ENCODE measurements at regions not wholly inside any gene's neighbourhood (a gene's known extent, or its start where the extent isn't known, plus 50 kb on each side); places are given as distances from the start of the nearest gene placed in this dataset.

GRCh38 chr21:41065539-41065938 lies 102.4 kb upstream of the BACE2 start:
- H3K4me3 ChIP-seq (ENCODE audit: low read length in 2 of 2), result no peak overlapping the region
- peaks cover 0 to 3% (median 0%) of the 10 kb centered on the region in 3 experiments for H3K27me3 ChIP-seq (ENCODE audit: control insufficient read depth in 3 of 3, insufficient read depth in 3 of 3, low read depth in 1 of 3, low read length in 3 of 3)
- H3K36me3 ChIP-seq (replicated peaks in 1 of 2; ENCODE audit: control insufficient read depth in 2 of 2, insufficient read depth in 2 of 2, low read length in 2 of 2), result no peaks in the 10 kb centered on the region
- peak overlapping the region; percentile 2 for H4K91ac ChIP-seq (ENCODE audit: low read depth, low read length, poor library complexity)
- H2BK12ac ChIP-seq (ENCODE audit: low read length), result no peak overlapping the region
- no peak overlapping the region for H2BK5ac ChIP-seq (ENCODE audit: low read length)
- no peak overlapping the region for H3K9ac ChIP-seq (ENCODE audit: low read depth, low read length, poor library complexity)
- no peaks in the 10 kb centered on the region for H3K79me1 ChIP-seq (ENCODE audit: low read depth, low read length)
- H3K4me2 ChIP-seq (ENCODE audit: insufficient read depth, low read length, poor library complexity, severe bottlenecking), result no peak overlapping the region
- no peak overlapping the region for H4K8ac ChIP-seq (ENCODE audit: low read depth, low read length)
- no peak overlapping the region for H2BK120ac ChIP-seq (ENCODE audit: low read depth, low read length)
- WGBS, 2 donors (ENCODE audit: extremely low coverage in 2 of 2, insufficient read length in 2 of 2, insufficient replicate concordance in 1 of 2), result no CpG with 5 or more reads among the region's 4 CpGs
- no peak overlapping the region for H3K27ac ChIP-seq (replicated peaks; ENCODE audit: low read length)
- no peak overlapping the region for H2BK15ac ChIP-seq (ENCODE audit: low read length)
- no peak for DNase-seq (ENCODE audit: low spot score)
- no peak overlapping the region for H3K18ac ChIP-seq (ENCODE audit: low read length)
- no peak overlapping the region for H2AK5ac ChIP-seq (ENCODE audit: low read depth, low read length)
- no peak overlapping the region for H3K14ac ChIP-seq (ENCODE audit: low read length)
- no peak overlapping the region for H2AFZ ChIP-seq (ENCODE audit: low read length)
- peaks cover 0 to 7% of the 10 kb centered on the region in 2 donors for H3K4me1 ChIP-seq (ENCODE audit: control insufficient read depth in 2 of 2, insufficient read depth in 1 of 2, low read depth in 1 of 2, low read length in 2 of 2)
- no peak overlapping the region for H3K4ac ChIP-seq (ENCODE audit: low read length)
- no peak overlapping the region for H3K23ac ChIP-seq (ENCODE audit: low read depth, low read length, poor library complexity)
- H3K9me3 ChIP-seq (replicated peaks in 1 of 2; ENCODE audit: control insufficient read depth in 2 of 2, insufficient read depth in 1 of 2, low read depth in 1 of 2, low read length in 2 of 2), result no peaks in the 10 kb centered on the region

DNA sequence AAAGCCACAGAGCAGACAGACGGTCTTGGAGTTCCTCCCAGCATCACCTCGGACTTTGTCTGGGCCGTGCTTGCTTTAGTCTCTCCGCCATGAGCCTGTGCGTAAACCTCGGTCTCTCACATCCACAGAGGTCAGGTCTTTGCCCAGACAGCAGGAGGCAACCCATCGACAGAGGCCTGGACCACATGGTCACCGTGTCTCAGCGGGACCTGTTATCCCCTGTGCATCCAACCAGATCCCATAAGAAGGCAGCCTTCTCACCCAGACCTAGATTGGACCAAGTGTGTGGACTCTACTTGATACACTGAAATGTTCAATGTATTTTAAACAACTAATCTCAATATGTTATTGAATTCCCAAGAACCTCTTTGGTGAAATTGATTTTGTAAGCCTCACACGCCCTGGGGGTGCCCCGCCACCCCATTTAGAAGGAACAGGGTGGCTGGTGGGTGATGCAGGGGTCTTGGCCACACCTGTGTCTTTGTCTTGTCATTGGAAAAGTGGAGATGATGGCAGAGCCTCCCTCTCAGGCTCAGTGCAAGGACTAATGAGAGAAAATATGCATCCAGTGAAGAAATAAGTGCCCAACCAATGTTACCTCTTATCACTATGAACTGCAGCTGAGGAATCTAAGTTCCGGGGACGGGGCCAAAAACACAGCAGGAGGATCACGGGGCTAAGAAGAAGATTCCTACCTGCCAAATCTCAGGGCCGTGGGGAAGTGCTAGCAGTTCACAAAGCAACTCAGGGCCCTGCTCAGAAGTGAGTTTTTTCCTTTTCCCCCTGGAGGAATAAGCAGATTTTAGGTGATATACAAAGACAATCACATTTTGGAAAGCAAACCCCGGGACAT lies 101.6 kb upstream of the BACE2 start:
- Histone ChIP-seq H3K4me1 (ENCODE audit: control insufficient read depth in 2 of 2, insufficient read depth in 1 of 2, low read depth in 1 of 2, low read length in 2 of 2) (peaks cover 0 to 7% of the 10 kb centered on the region in 2 donors), H3K27ac (replicated peaks; ENCODE audit: low read length) (no peak overlapping the region), H2BK15ac (ENCODE audit: low read length) (no peak overlapping the region), H3K4ac (ENCODE audit: low read length) (no peak overlapping the region), H3K36me3 (replicated peaks in 1 of 2; ENCODE audit: control insufficient read depth in 2 of 2, insufficient read depth in 2 of 2, low read length in 2 of 2) (no peaks in the 10 kb centered on the region), H2AK5ac (ENCODE audit: low read depth, low read length) (no peak overlapping the region), H3K9me3 (replicated peaks in 1 of 2; ENCODE audit: control insufficient read depth in 2 of 2, insufficient read depth in 1 of 2, low read depth in 1 of 2, low read length in 2 of 2) (no peaks in the 10 kb centered on the region), H3K18ac (ENCODE audit: low read length) (no peak overlapping the region), H4K91ac (ENCODE audit: low read depth, low read length, poor library complexity) (peak overlapping the region; percentile 2), H3K14ac (ENCODE audit: low read length) (no peak overlapping the region), H2BK120ac (ENCODE audit: low read depth, low read length) (no peak overlapping the region), H3K23ac (ENCODE audit: low read depth, low read length, poor library complexity) (no peak overlapping the region), H2BK5ac (ENCODE audit: low read length) (no peak overlapping the region), H3K79me1 (ENCODE audit: low read depth, low read length) (no peaks in the 10 kb centered on the region), H2AFZ (ENCODE audit: low read length) (no peak overlapping the region), H4K8ac (ENCODE audit: low read depth, low read length) (no peak overlapping the region), H3K27me3 (ENCODE audit: control insufficient read depth in 3 of 3, insufficient read depth in 3 of 3, low read depth in 1 of 3, low read length in 3 of 3) (peaks cover 0 to 3% (median 0%) of the 10 kb centered on the region in 3 experiments), H3K4me2 (ENCODE audit: insufficient read depth, low read length, poor library complexity, severe bottlenecking) (no peak overlapping the region), H2BK12ac (ENCODE audit: low read length) (no peak overlapping the region), H3K4me3 (ENCODE audit: low read length in 2 of 2) (no peak overlapping the region), H3K9ac (ENCODE audit: low read depth, low read length, poor library complexity) (no peak overlapping the region)
- DNase-seq (ENCODE audit: low spot score), result no peak
- WGBS, 2 donors (ENCODE audit: extremely low coverage in 2 of 2, insufficient read length in 2 of 2, insufficient replicate concordance in 1 of 2), result no CpG with 5 or more reads among the region's 16 CpGs

DNA sequence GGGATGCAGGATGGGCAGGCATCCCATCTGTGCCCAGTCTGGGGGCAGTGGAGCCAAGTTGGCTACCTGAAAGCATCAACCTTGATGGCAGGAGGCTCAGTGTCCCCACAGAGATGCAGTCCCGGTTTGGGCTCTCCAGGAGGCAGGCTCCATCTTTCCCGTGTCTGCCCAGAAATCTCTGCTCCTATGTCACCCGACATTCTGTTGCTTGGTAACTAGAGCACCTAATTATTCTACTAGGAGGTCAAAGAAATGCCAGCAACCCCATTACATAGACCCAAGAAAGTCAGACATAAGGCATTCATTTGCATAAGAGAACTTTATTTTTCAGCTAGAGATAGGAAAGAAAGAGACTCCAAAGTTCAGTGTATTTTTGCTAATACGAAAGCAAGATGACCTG lies 100.3 kb upstream of the BACE2 start:
- H2BK15ac ChIP-seq (ENCODE audit: low read length), result no peak overlapping the region
- WGBS, 2 donors (ENCODE audit: extremely low coverage in 2 of 2, insufficient read length in 2 of 2, insufficient replicate concordance in 1 of 2), result no CpG with 5 or more reads among the region's 4 CpGs

DNA sequence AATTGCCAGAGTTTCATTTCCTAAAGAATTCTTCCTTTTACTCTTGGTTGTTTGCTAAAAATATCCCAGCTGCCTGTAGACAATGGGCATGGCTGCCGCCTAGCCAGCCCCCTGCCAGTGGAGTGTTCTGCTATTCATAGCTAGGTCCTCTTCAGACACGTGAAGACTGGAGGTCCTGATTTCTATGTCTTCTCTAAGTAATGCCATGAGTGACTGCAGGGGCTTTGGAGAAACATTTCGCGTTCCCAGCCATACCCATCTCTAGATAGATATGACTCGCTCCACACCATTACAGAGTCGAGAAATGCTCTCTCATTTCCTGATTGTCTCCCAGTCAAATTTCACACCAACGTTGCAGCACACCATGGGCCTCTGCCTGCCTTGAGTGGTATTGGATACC lies 99.5 kb upstream of the BACE2 start:
- no peak overlapping the region for H4K8ac ChIP-seq (ENCODE audit: low read depth, low read length)
- WGBS, 2 donors (ENCODE audit: extremely low coverage in 2 of 2, insufficient read length in 2 of 2, insufficient replicate concordance in 1 of 2), result no CpG with 5 or more reads among the region's 7 CpGs
- H3K4me3 ChIP-seq (ENCODE audit: low read length in 2 of 2), result peak overlapping the region in 1 of 2 donors; percentile 20
- no peak overlapping the region for H3K27ac ChIP-seq (replicated peaks; ENCODE audit: low read length)
- no peak overlapping the region for H2BK15ac ChIP-seq (ENCODE audit: low read length)
- peaks cover 0 to 7% of the 10 kb centered on the region in 2 donors for H3K4me1 ChIP-seq (ENCODE audit: control insufficient read depth in 2 of 2, insufficient read depth in 1 of 2, low read depth in 1 of 2, low read length in 2 of 2)
- no peak overlapping the region for H2BK120ac ChIP-seq (ENCODE audit: low read depth, low read length)
- no peak overlapping the region for H3K14ac ChIP-seq (ENCODE audit: low read length)
- H3K4ac ChIP-seq (ENCODE audit: low read length), result no peak overlapping the region
- H3K27me3 ChIP-seq (ENCODE audit: control insufficient read depth in 3 of 3, insufficient read depth in 3 of 3, low read depth in 1 of 3, low read length in 3 of 3), result peaks cover 0 to 3% (median 0%) of the 10 kb centered on the region in 3 experiments
- no peaks in the 10 kb centered on the region for H3K9me3 ChIP-seq (replicated peaks in 1 of 2; ENCODE audit: control insufficient read depth in 2 of 2, insufficient read depth in 1 of 2, low read depth in 1 of 2, low read length in 2 of 2)
- H3K18ac ChIP-seq (ENCODE audit: low read length), result peak overlapping the region; percentile 76
- no peak for DNase-seq (ENCODE audit: low spot score)
- H3K79me1 ChIP-seq (ENCODE audit: low read depth, low read length), result no peaks in the 10 kb centered on the region
- H2AK5ac ChIP-seq (ENCODE audit: low read depth, low read length), result no peak overlapping the region
- H3K4me2 ChIP-seq (ENCODE audit: insufficient read depth, low read length, poor library complexity, severe bottlenecking), result peak overlapping the region; percentile 56
- H2BK5ac ChIP-seq (ENCODE audit: low read length), result no peak overlapping the region
- H4K91ac ChIP-seq (ENCODE audit: low read depth, low read length, poor library complexity), result no peak overlapping the region
- H3K23ac ChIP-seq (ENCODE audit: low read depth, low read length, poor library complexity), result no peak overlapping the region
- no peak overlapping the region for H3K9ac ChIP-seq (ENCODE audit: low read depth, low read length, poor library complexity)
- H2BK12ac ChIP-seq (ENCODE audit: low read length), result no peak overlapping the region
- peak overlapping the region; percentile 90 for H2AFZ ChIP-seq (ENCODE audit: low read length)
- no peaks in the 10 kb centered on the region for H3K36me3 ChIP-seq (replicated peaks in 1 of 2; ENCODE audit: control insufficient read depth in 2 of 2, insufficient read depth in 2 of 2, low read length in 2 of 2)

More for the DNA sequence above, 100.3 kb upstream of the BACE2 start:
- H3K4me3 ChIP-seq (ENCODE audit: low read length in 2 of 2), result no peak overlapping the region
- H3K4ac ChIP-seq (ENCODE audit: low read length), result no peak overlapping the region
- H2BK120ac ChIP-seq (ENCODE audit: low read depth, low read length), result no peak overlapping the region
- peak overlapping the region; percentile 77 for H2BK12ac ChIP-seq (ENCODE audit: low read length)
- no peak overlapping the region for H4K8ac ChIP-seq (ENCODE audit: low read depth, low read length)
- no peaks in the 10 kb centered on the region for H3K79me1 ChIP-seq (ENCODE audit: low read depth, low read length)
- no peak overlapping the region for H3K23ac ChIP-seq (ENCODE audit: low read depth, low read length, poor library complexity)
- no peak overlapping the region for H3K27ac ChIP-seq (replicated peaks; ENCODE audit: low read length)
- H3K4me2 ChIP-seq (ENCODE audit: insufficient read depth, low read length, poor library complexity, severe bottlenecking), result no peak overlapping the region
- H3K4me1 ChIP-seq (ENCODE audit: control insufficient read depth in 2 of 2, insufficient read depth in 1 of 2, low read depth in 1 of 2, low read length in 2 of 2), result peaks cover 0 to 7% of the 10 kb centered on the region in 2 donors
- no peak overlapping the region for H3K14ac ChIP-seq (ENCODE audit: low read length)
- no peaks in the 10 kb centered on the region for H3K9me3 ChIP-seq (replicated peaks in 1 of 2; ENCODE audit: control insufficient read depth in 2 of 2, insufficient read depth in 1 of 2, low read depth in 1 of 2, low read length in 2 of 2)
- no peak for DNase-seq (ENCODE audit: low spot score)
- no peak overlapping the region for H2AK5ac ChIP-seq (ENCODE audit: low read depth, low read length)
- H2BK5ac ChIP-seq (ENCODE audit: low read length), result no peak overlapping the region
- no peak overlapping the region for H3K9ac ChIP-seq (ENCODE audit: low read depth, low read length, poor library complexity)
- no peaks in the 10 kb centered on the region for H3K36me3 ChIP-seq (replicated peaks in 1 of 2; ENCODE audit: control insufficient read depth in 2 of 2, insufficient read depth in 2 of 2, low read length in 2 of 2)
- H3K27me3 ChIP-seq (ENCODE audit: control insufficient read depth in 3 of 3, insufficient read depth in 3 of 3, low read depth in 1 of 3, low read length in 3 of 3), result peaks cover 0 to 3% (median 0%) of the 10 kb centered on the region in 3 experiments
- peak overlapping the region; percentile 88 for H3K18ac ChIP-seq (ENCODE audit: low read length)
- peak overlapping the region; percentile 32 for H4K91ac ChIP-seq (ENCODE audit: low read depth, low read length, poor library complexity)
- H2AFZ ChIP-seq (ENCODE audit: low read length), result no peak overlapping the region
